ENCODE measurements at regions not wholly inside any gene's neighbourhood (a gene's known extent, or its start where the extent isn't known, plus 50 kb on each side); places are given as distances from the start of the nearest gene placed in this dataset.
"Not testable (repeated sequence)": the region's sequence is repeated elsewhere in the genome, so short reads cannot be mapped to it uniquely, and the experiment has no call there.

GRCh38 chr18:42486271-42486670 lies 531.2 kb downstream of the PIK3C3 start:
- DNase-seq: no peak

- DNase-seq: no peak
Observed at GRCh38 chr18:42508683-42509296, 553.8 kb downstream of the PIK3C3 start.

GRCh38 chr18:42509750-42510415 lies 554.8 kb downstream of the PIK3C3 start:
- no peak for DNase-seq

- DNase-seq: no peak
Observed at GRCh38 chr18:42510540-42510939, 555.5 kb downstream of the PIK3C3 start.

GRCh38 chr18:42513441-42513840 lies 558.4 kb downstream of the PIK3C3 start:
- DNase-seq: no peak

GRCh38 chr18:42514512-42514911 lies 559.5 kb downstream of the PIK3C3 start:
- DNase-seq: no peak

GRCh38 chr18:42517896-42518295 lies 562.9 kb downstream of the PIK3C3 start:
- DNase-seq: no peak

- not testable (repeated sequence) for DNase-seq
Observed at GRCh38 chr18:42518331-42518730, 563.3 kb downstream of the PIK3C3 start.

GRCh38 chr18:42520138-42520537 lies 565.1 kb downstream of the PIK3C3 start:
- no peak for DNase-seq

GRCh38 chr18:42525905-42526304 lies 570.9 kb downstream of the PIK3C3 start:
- no peak for DNase-seq

- no peak for DNase-seq
Observed at GRCh38 chr18:42527766-42528165, 572.7 kb downstream of the PIK3C3 start.

GRCh38 chr18:42530276-42530675 lies 575.2 kb downstream of the PIK3C3 start:
- DNase-seq: no peak

- no peak for DNase-seq
Observed at GRCh38 chr18:42532119-42532518, 577.1 kb downstream of the PIK3C3 start.

GRCh38 chr18:42533009-42533575 lies 578.1 kb downstream of the PIK3C3 start:
- DNase-seq: no peak

- DNase-seq: no peak
Observed at GRCh38 chr18:42533616-42534015, 578.6 kb downstream of the PIK3C3 start.

GRCh38 chr18:42534313-42534712 lies 579.3 kb downstream of the PIK3C3 start:
- DNase-seq: no peak

- DNase-seq: no peak
Observed at GRCh38 chr18:42536442-42536841, 579.0 kb downstream of the RIT2 start.

- DNase-seq: no peak
Observed at GRCh38 chr18:42537291-42537690, 578.2 kb downstream of the RIT2 start.

- DNase-seq: no peak
Observed at GRCh38 chr18:42544901-42545300, 570.6 kb downstream of the RIT2 start.

- DNase-seq: no peak
Observed at GRCh38 chr18:42545825-42546224, 569.7 kb downstream of the RIT2 start.

GRCh38 chr18:42548493-42548892 lies 567.0 kb downstream of the RIT2 start:
- DNase-seq: no peak

GRCh38 chr18:42549596-42549995 lies 565.9 kb downstream of the RIT2 start:
- no peak for DNase-seq

GRCh38 chr18:42552559-42552958 lies 562.9 kb downstream of the RIT2 start:
- DNase-seq: not testable (repeated sequence)

GRCh38 chr18:42559069-42559690 lies 556.3 kb downstream of the RIT2 start:
- DNase-seq: no peak

All from NCI-H1436 treated with DMSO at 0.1 percent for 48 hours (cell line).